HG03460 (cell line): ENCODE measurements at regions not wholly inside any gene's neighbourhood (a gene's known extent, or its start where the extent isn't known, plus 50 kb on each side); places are given as distances from the start of the nearest gene placed in this dataset.
"Not testable (repeated sequence)": the region's sequence is repeated elsewhere in the genome, so short reads cannot be mapped to it uniquely, and the experiment has no call there.

Experiments used
- ATAC-seq: cut with Tn5 transposase; IDR thresholded peaks from one replicate; pipeline ENCODE4 v1.9.1; 2021; ENCODE audit not compliant: unreplicated experiment

GRCh38 chr2:83471655-83472054 is 987.4 kb downstream of the SUCLG1 start:
- ATAC-seq = no peak

- no peak for ATAC-seq
Measured at GRCh38 chr2:83470928-83471327, 988.2 kb downstream of the SUCLG1 start.

- ATAC-seq = no peak
Measured at GRCh38 chr2:83464444-83464843, 994.6 kb downstream of the SUCLG1 start.

GRCh38 chr2:83462881-83463280 is 996.2 kb downstream of the SUCLG1 start:
- no peak for ATAC-seq

GRCh38 chr2:83461135-83461534 is 997.9 kb downstream of the SUCLG1 start:
- ATAC-seq = no peak

GRCh38 chr2:83459456-83459855 is 999.6 kb downstream of the SUCLG1 start:
- no peak for ATAC-seq

- ATAC-seq = no peak
Measured at GRCh38 chr2:83435989-83436388, 1023.1 kb downstream of the SUCLG1 start.

- no peak for ATAC-seq
Measured at GRCh38 chr2:83420993-83421392, 1038.1 kb downstream of the SUCLG1 start.

- no peak for ATAC-seq
Measured at GRCh38 chr2:83394134-83394904, 1064.8 kb downstream of the SUCLG1 start.

- no peak for ATAC-seq
Measured at GRCh38 chr2:83388804-83389203, 1070.3 kb downstream of the SUCLG1 start.

- ATAC-seq = no peak
Measured at GRCh38 chr2:83386549-83386948, 1072.5 kb downstream of the SUCLG1 start.

- ATAC-seq = no peak
Measured at GRCh38 chr2:83378921-83379320, 1080.2 kb downstream of the SUCLG1 start.

- ATAC-seq = no peak
Measured at GRCh38 chr2:83376731-83377130, 1082.3 kb downstream of the SUCLG1 start.

GRCh38 chr2:83370419-83370762 is 1088.7 kb downstream of the SUCLG1 start:
- no peak for ATAC-seq

GRCh38 chr2:83369601-83370418 is 1089.3 kb downstream of the SUCLG1 start:
- ATAC-seq = no peak

- no peak for ATAC-seq
Measured at GRCh38 chr2:83368916-83369315, 1090.2 kb downstream of the SUCLG1 start.

GRCh38 chr2:83368461-83368860 is 1090.6 kb downstream of the SUCLG1 start:
- no peak for ATAC-seq

- no peak for ATAC-seq
Measured at GRCh38 chr2:83365476-83365875, 1093.6 kb downstream of the SUCLG1 start.

GRCh38 chr2:83364264-83364663 is 1094.8 kb downstream of the SUCLG1 start:
- ATAC-seq = no peak

GRCh38 chr2:83363138-83363537 is 1095.9 kb downstream of the SUCLG1 start:
- not testable (repeated sequence) for ATAC-seq

GRCh38 chr2:83359336-83359735 is 1099.7 kb downstream of the SUCLG1 start:
- ATAC-seq = no peak

GRCh38 chr2:83342860-83343329 is 1116.2 kb downstream of the SUCLG1 start:
- ATAC-seq = no peak
